Subcutaneous abdominal adipose tissue (tissue), 5 donors: ENCODE measurements at regions not wholly inside any gene's neighbourhood (a gene's known extent, or its start where the extent isn't known, plus 50 kb on each side); places are given as distances from the start of the nearest gene placed in this dataset.
"Not testable (repeated sequence)": the region's sequence is repeated elsewhere in the genome, so short reads cannot be mapped to it uniquely, and the experiment has no call there.

Experiments
- H3K27ac ChIP-seq: one replicate; pipeline ENCODE4 v1.7.0; 2013; ENCODE audit warnings: low read depth, mild to moderate bottlenecking, inconsistent platforms, low read length, moderate library complexity
- H3K27me3 ChIP-seq, 5 donors: one replicate each; pipeline ENCODE4 v1.7.0; 2013; ENCODE audit warnings: low read length in 5 of 5, inconsistent platforms in 1 of 5; ENCODE audit not compliant: control insufficient read depth in 5 of 5, insufficient read depth in 4 of 5
- H3K36me3 ChIP-seq, 5 donors: one replicate each; pipeline ENCODE4 v1.7.0; 2013; ENCODE audit warnings: low read length in 5 of 5; ENCODE audit not compliant: control insufficient read depth in 5 of 5, insufficient read depth in 5 of 5
- H3K4me1 ChIP-seq, 5 donors: one replicate each; pipeline ENCODE4 v1.7.0; 2013; ENCODE audit warnings: low read length in 5 of 5, mild to moderate bottlenecking in 3 of 5, moderate library complexity in 1 of 5; ENCODE audit not compliant: control insufficient read depth in 5 of 5, insufficient read depth in 5 of 5
- H3K4me3 ChIP-seq, 5 donors: one replicate each; pipeline ENCODE4 v1.7.0; 2013; ENCODE audit warnings: low read length in 5 of 5, low read depth in 1 of 5
- H3K9ac ChIP-seq, 5 donors: one replicate each; pipeline ENCODE4 v1.7.0; 2013; ENCODE audit warnings: low read length in 5 of 5, mild to moderate bottlenecking in 4 of 5, moderate library complexity in 3 of 5
- H3K9me3 ChIP-seq, 5 donors: one replicate each; pipeline ENCODE4 v1.7.0; 2013; ENCODE audit warnings: low read length in 5 of 5; ENCODE audit not compliant: control insufficient read depth in 5 of 5
- donor health status: healthy.
- donor health status: healthy.
- donor health status: healthy.
- donor health status: healthy.
- donor health status: healthy.

- peaks cover 0 to 10% (median 0%) of the 10 kb centered on the region in 5 donors for H3K4me1 ChIP-seq
- no peaks in the 10 kb centered on the region for H3K36me3 ChIP-seq
- no peak overlapping the region for H3K4me3 ChIP-seq
- H3K27ac ChIP-seq = no peak overlapping the region
- no peaks in the 10 kb centered on the region for H3K9me3 ChIP-seq
- no peaks in the 10 kb centered on the region for H3K27me3 ChIP-seq
- H3K9ac ChIP-seq = no peak overlapping the region
Measured at GRCh38 chr6:138671351-138671750, 102.2 kb upstream of the CCDC28A start.

GRCh38 chr6:138673346-138674014, 100.1 kb upstream of the CCDC28A start:
- Histone ChIP-seq H3K27ac (no peak overlapping the region), H3K27me3 (no peaks in the 10 kb centered on the region), H3K9me3 (no peaks in the 10 kb centered on the region), H3K9ac (no peak overlapping the region), H3K4me1 (peaks cover 0 to 10% (median 0%) of the 10 kb centered on the region in 5 donors), H3K36me3 (no peaks in the 10 kb centered on the region), H3K4me3 (no peak overlapping the region)

GRCh38 chr6:138674444-138674843, 99.1 kb upstream of the CCDC28A start:
- H3K36me3 ChIP-seq, H3K27me3 ChIP-seq, H3K4me3 ChIP-seq, H3K9me3 ChIP-seq, H3K9ac ChIP-seq, H3K27ac ChIP-seq: not testable (repeated sequence)
- peaks cover 0 to 10% (median 0%) of the 10 kb centered on the region in 5 donors for H3K4me1 ChIP-seq

DNA sequence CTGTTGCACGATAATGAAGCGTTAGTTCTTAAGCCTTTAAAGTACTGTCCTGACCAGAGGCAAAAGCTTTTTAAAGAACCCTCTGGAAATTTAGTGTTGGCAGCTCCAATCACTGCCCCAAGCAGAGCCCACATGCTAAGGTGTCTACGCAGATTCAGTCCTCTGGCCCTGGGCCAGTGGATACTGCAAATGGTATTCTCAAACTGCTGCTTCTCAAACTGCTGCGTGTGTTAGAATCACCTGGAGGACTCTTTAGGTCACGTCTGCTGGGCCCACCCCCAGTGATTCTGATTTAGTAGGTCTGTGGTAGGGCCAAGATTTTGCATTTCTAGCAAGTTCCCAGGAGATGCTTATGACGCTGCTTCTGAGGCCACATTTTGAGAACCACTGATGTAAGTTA, 96.0 kb upstream of the CCDC28A start:
- Histone ChIP-seq H3K36me3 (no peaks in the 10 kb centered on the region), H3K4me1 (peaks cover 0 to 10% (median 0%) of the 10 kb centered on the region in 5 donors), H3K27ac (no peak overlapping the region), H3K4me3 (no peak overlapping the region), H3K9ac (no peak overlapping the region), H3K27me3 (no peaks in the 10 kb centered on the region), H3K9me3 (no peaks in the 10 kb centered on the region)

- Histone ChIP-seq H3K4me1 (peaks cover 0 to 5% (median 0%) of the 10 kb centered on the region in 5 donors), H3K27me3 (no peaks in the 10 kb centered on the region), H3K36me3 (no peaks in the 10 kb centered on the region), H3K9ac (no peak overlapping the region), H3K27ac (no peak overlapping the region), H3K9me3 (no peaks in the 10 kb centered on the region), H3K4me3 (no peak overlapping the region)
Measured at GRCh38 chr6:138678168-138678567, 95.4 kb upstream of the CCDC28A start.

DNA sequence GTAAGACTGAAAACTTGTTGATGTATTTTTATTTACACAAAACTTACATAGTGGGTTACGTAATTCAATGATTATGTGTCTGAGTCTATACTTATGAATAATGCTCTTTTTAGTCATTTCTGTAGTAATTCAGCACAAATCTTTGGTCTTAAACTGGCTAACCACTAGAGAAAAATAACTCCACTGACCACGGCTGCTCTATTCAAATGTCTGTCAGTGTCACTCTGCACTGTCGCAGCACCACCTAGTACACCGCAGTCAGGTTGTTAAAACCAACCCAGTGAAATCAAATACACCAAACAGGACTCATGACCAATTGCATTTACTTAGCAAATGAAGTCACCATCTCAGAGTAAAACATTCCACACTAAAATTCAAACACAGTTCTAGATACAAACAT, 93.5 kb upstream of the CCDC28A start:
- no peak overlapping the region for H3K27ac ChIP-seq
- H3K9ac ChIP-seq = no peak overlapping the region
- H3K9me3 ChIP-seq = no peaks in the 10 kb centered on the region
- H3K36me3 ChIP-seq = no peaks in the 10 kb centered on the region
- no peaks in the 10 kb centered on the region for H3K27me3 ChIP-seq
- no peak overlapping the region for H3K4me3 ChIP-seq
- no peaks in the 10 kb centered on the region for H3K4me1 ChIP-seq

- Histone ChIP-seq H3K9me3 (no peaks in the 10 kb centered on the region), H3K27ac (no peak overlapping the region), H3K36me3 (no peaks in the 10 kb centered on the region), H3K4me1 (no peaks in the 10 kb centered on the region), H3K9ac (no peak overlapping the region), H3K27me3 (no peaks in the 10 kb centered on the region), H3K4me3 (no peak overlapping the region)
Measured at GRCh38 chr6:138681627-138682026, 91.9 kb upstream of the CCDC28A start.

- Histone ChIP-seq H3K4me1 (no peaks in the 10 kb centered on the region), H3K27me3 (no peaks in the 10 kb centered on the region), H3K27ac (no peak overlapping the region), H3K9ac (no peak overlapping the region), H3K9me3 (no peaks in the 10 kb centered on the region), H3K36me3 (no peaks in the 10 kb centered on the region), H3K4me3 (no peak overlapping the region)
Measured at GRCh38 chr6:138682704-138683527, 90.7 kb upstream of the CCDC28A start.

DNA sequence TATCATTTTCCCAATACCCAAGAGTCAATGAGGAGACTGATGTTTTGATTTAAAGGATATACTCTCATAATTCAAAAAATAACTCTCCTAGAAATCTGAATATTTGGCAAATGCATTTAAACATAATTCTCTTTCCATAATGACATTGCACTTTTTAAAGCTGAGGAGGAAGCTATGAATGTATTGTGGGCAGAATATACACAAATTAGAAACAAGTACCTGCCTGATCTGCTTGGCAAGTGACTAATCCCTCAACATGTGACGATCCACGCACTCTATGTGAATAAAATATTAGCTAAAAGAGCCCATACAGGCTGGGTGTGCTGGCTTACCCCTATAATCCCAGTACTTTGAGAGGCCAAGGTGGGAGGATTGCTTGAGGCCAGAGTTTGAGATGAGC, 88.3 kb upstream of the CCDC28A start:
- no peak overlapping the region for H3K27ac ChIP-seq
- H3K9ac ChIP-seq = no peak overlapping the region
- H3K4me3 ChIP-seq = no peak overlapping the region
- H3K9me3 ChIP-seq = no peaks in the 10 kb centered on the region
- no peaks in the 10 kb centered on the region for H3K4me1 ChIP-seq
- H3K36me3 ChIP-seq = no peaks in the 10 kb centered on the region
- H3K27me3 ChIP-seq = no peaks in the 10 kb centered on the region

- H3K9ac ChIP-seq = no peak overlapping the region
- H3K9me3 ChIP-seq = no peaks in the 10 kb centered on the region
- no peak overlapping the region for H3K27ac ChIP-seq
- no peak overlapping the region for H3K4me3 ChIP-seq
- H3K36me3 ChIP-seq = no peaks in the 10 kb centered on the region
- H3K27me3 ChIP-seq = no peaks in the 10 kb centered on the region
- H3K4me1 ChIP-seq = no peaks in the 10 kb centered on the region
Measured at GRCh38 chr6:138685781-138686180, 87.8 kb upstream of the CCDC28A start.
